AG04449 (cell line): ENCODE measurements at regions not wholly inside any gene's neighbourhood (a gene's known extent, or its start where the extent isn't known, plus 50 kb on each side); places are given as distances from the start of the nearest gene placed in this dataset.

Experiments
- CTCF ChIA-PET: fragments of 350-600 bp; formaldehyde crosslinking; extraction: SDS; loops from one replicate; lab custom pipeline; 2021; ENCODE audit warnings: antibody characterized with exemption; lab: Yijun Ruan, JAX
- POLR2A ChIA-PET: fragments of 400-600, 350-600 bp; formaldehyde crosslinking; extraction: SDS; loops from one replicate; lab custom pipeline; 2020; ENCODE audit warnings: antibody characterized with exemption, inconsistent platforms; lab: Yijun Ruan, JAX
- DNase-seq: peaks from one replicate; pipeline ENCODE4 v3.0.0-alpha.2; 2010; ENCODE audit warnings: low read depth, low spot score
- H3K4me3 ChIP-seq: 2 replicates; pipeline ENCODE4 v1.5.1; 2011; ENCODE audit warnings: low read depth, mild to moderate bottlenecking, control low read depth, low read length
- TF ChIP-seq, protein P1 (sequence below): IDR thresholded peaks from one replicate; pipeline ENCODE4 v1.5.1; 2011; ENCODE audit warnings: mild to moderate bottlenecking, moderate library complexity, low read length, control low read depth, inconsistent platforms; ENCODE audit not compliant: insufficient read depth; ENCODE audit errors: missing control alignments

DNA sequence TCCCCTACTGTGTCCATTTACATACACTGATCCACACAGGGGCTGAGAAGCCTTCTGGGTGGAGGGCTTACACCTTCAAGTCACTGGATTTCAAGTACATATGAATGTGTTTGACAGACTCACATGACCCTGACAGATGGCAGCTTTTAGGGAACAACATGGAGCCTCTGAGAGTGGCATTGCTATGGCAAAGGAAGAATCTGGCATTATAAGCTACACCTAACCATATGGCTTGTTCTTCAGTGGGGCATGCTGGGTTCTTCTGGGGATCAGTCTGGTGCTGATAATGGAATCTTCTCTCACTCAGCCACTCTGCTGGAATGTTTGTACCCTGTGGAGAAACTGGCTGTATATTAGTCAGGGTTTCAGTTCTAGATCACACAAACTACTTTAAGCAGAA is 68.5 kb upstream of the PDE4B start:
- H3K4me3 ChIP-seq: no peak overlapping the region
- DNase-seq: no peak
- CTCF ChIA-PET: no interaction called here
- POLR2A ChIA-PET: no interaction called here
- TF ChIP-seq, protein P1, sequence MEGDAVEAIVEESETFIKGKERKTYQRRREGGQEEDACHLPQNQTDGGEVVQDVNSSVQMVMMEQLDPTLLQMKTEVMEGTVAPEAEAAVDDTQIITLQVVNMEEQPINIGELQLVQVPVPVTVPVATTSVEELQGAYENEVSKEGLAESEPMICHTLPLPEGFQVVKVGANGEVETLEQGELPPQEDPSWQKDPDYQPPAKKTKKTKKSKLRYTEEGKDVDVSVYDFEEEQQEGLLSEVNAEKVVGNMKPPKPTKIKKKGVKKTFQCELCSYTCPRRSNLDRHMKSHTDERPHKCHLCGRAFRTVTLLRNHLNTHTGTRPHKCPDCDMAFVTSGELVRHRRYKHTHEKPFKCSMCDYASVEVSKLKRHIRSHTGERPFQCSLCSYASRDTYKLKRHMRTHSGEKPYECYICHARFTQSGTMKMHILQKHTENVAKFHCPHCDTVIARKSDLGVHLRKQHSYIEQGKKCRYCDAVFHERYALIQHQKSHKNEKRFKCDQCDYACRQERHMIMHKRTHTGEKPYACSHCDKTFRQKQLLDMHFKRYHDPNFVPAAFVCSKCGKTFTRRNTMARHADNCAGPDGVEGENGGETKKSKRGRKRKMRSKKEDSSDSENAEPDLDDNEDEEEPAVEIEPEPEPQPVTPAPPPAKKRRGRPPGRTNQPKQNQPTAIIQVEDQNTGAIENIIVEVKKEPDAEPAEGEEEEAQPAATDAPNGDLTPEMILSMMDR: no peak

DNA sequence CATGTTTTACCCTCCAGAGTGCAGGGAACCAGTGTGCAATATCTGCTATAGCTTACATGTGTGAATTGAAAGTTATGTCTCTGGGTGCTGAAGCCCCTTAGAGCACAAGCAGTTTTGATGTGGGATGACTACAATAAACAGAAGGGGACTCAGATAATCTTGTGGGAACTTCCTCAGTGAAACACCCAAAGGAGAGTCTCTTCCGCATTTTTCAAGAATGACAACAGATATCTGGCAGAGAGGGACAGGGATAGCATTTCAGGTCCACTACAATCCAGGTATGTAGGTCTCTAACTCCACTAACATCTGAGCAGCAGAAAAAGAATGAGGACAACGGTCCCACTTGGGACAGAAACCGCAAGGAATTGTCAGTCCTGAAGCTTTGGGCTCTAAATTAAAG is 67.6 kb upstream of the PDE4B start:
- H3K4me3 ChIP-seq: no peak overlapping the region
- ChIA-PET CTCF (no interaction called here), POLR2A (no interaction called here)
- no peak for DNase-seq
- TF ChIP-seq, protein P1: no peak

DNA sequence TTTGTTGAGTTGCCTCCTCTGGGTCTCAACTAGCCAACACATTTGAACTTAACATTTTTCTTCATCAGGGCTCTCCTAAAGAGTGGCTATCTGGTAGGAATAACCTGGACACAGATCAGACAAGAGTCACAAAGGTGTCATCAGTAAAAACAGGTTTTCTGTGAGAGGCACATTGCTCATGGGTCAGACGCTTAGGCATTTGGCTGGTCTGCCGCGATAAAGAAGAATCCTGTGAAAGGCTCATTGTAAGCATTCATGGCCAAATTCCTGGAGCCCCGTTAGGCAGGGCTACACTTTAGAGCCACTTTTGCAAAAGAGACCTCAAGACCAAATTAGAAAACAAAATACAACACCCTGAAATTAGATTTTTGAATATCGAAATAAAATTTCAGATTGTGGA is 64.2 kb upstream of the PDE4B start:
- CTCF ChIA-PET: no interaction called here
- POLR2A ChIA-PET: no interaction called here
- no peak for DNase-seq
- TF ChIP-seq, protein P1: no peak
- no peak overlapping the region for H3K4me3 ChIP-seq

DNA sequence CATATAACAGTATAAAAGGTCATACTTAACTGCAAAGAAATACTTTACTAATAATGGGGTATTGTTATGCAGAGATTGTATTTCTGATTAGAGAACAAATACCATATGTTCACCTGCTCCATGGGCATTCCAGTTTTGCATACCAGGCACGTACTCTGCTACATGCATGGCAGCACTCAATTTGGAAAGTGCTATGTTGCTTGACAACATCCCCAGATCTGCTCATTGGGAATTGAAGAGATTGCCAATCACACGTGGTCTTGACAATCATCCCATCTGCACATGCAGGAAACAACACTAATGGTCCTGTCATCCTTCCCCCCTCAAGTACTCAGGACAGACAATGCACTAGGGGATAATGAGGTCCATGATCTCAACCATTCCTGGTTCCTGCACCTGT is 63.4 kb upstream of the PDE4B start:
- ChIA-PET POLR2A (no interaction called here), CTCF (no interaction called here)
- TF ChIP-seq, protein P1: no peak
- no peak overlapping the region for H3K4me3 ChIP-seq
- DNase-seq: no peak

DNA sequence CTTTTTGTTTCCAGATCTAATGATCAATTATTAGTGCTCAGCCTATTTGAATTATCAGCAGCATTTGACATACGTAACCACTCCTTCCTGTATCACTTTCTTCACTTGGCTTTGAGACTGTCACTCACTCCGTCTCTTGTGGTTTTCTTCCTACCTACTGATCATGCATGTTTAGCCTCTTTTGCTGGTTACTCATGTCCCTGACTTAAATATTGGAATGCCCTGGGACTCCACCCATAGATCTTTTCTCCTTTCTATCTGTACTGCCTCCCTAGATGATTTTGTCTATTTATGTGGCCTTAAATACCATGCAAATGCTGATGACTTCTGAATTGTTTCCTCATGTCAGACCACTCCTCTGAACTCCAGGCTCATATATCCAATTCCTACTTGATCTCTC is 57.7 kb upstream of the PDE4B start:
- DNase-seq: no peak
- CTCF ChIA-PET: no interaction called here
- POLR2A ChIA-PET: no interaction called here
- TF ChIP-seq, protein P1: no peak
- H3K4me3 ChIP-seq: no peak overlapping the region

DNA sequence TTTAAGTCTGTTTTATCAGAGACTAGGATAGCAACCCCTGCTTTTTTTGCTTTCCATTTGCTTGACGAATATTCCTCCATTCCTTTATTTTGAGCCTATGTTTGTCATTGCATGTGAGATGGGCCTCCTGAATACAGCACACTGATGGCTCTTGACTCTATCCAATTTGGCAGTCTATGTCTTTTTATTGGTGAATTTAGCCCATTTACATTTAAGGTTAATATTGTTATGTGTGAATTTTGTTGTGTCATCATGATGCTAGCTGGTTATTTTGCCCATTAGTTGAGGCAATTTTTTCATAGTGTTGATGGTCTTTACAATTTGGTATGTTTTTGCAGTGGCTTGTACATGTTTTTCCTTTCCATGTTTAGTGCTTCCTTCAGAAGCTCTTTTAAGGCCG is 50.7 kb upstream of the PDE4B start:
- no peak for DNase-seq
- POLR2A ChIA-PET: no interaction called here
- CTCF ChIA-PET: no interaction called here
- no peak overlapping the region for H3K4me3 ChIP-seq
- TF ChIP-seq, protein P1: no peak
